Adrenal gland (tissue), 5 donors: ENCODE measurements at regions not wholly inside any gene's neighbourhood (a gene's known extent, or its start where the extent isn't known, plus 50 kb on each side); places are given as distances from the start of the nearest gene placed in this dataset.

Source experiments
- POLR2A ChIP-seq, 2 donors: fragments of 450-650 bp; IDR thresholded peaks; one replicate each; pipeline ENCODE4 v1.6.1; 2017; ENCODE audit warnings: antibody characterized with exemption in 2 of 2, mild to moderate bottlenecking in 2 of 2, moderate library complexity in 1 of 2
- TF ChIP-seq, protein P1 (sequence below), 6 experiments: fragments of 450-650 bp in 4 of 6; fragments of 200-600 bp in 2 of 6; sonication (generic) in 1 of 6; IDR thresholded peaks; 1 replicate in 5 of 6; 2 replicates in 1 of 6; pipeline versions ENCODE4 v1.5.1 to v1.8.0; 2016 to 2021; ENCODE audit warnings: antibody characterized with exemption in 6 of 6, mild to moderate bottlenecking in 2 of 6, moderate library complexity in 1 of 6
- donor health status: DM: no; HTN: no; CAD: no.

- no peak for TF ChIP-seq POLR2A (IDR thresholded peaks at IDR 0.05)
- TF ChIP-seq, protein P1, sequence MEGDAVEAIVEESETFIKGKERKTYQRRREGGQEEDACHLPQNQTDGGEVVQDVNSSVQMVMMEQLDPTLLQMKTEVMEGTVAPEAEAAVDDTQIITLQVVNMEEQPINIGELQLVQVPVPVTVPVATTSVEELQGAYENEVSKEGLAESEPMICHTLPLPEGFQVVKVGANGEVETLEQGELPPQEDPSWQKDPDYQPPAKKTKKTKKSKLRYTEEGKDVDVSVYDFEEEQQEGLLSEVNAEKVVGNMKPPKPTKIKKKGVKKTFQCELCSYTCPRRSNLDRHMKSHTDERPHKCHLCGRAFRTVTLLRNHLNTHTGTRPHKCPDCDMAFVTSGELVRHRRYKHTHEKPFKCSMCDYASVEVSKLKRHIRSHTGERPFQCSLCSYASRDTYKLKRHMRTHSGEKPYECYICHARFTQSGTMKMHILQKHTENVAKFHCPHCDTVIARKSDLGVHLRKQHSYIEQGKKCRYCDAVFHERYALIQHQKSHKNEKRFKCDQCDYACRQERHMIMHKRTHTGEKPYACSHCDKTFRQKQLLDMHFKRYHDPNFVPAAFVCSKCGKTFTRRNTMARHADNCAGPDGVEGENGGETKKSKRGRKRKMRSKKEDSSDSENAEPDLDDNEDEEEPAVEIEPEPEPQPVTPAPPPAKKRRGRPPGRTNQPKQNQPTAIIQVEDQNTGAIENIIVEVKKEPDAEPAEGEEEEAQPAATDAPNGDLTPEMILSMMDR (IDR thresholded peaks at IDR 0.05): no peak
Measured at GRCh38 chr3:21168471-21168870, 582.5 kb downstream of the ZNF385D start.
